Limb (tissue), 2 donors: ENCODE measurements at regions not wholly inside any gene's neighbourhood (a gene's known extent, or its start where the extent isn't known, plus 50 kb on each side); places are given as distances from the start of the nearest gene placed in this dataset.
A peak's percentile ranks its signal among the peaks of the same experiment; 100 is the strongest.

Source experiments
- DNase-seq, 2 donors: peaks; one replicate each; pipeline ENCODE4 v3.0.0-alpha.2; 2016; ENCODE audit errors: extremely low spot score in 2 of 2

DNA sequence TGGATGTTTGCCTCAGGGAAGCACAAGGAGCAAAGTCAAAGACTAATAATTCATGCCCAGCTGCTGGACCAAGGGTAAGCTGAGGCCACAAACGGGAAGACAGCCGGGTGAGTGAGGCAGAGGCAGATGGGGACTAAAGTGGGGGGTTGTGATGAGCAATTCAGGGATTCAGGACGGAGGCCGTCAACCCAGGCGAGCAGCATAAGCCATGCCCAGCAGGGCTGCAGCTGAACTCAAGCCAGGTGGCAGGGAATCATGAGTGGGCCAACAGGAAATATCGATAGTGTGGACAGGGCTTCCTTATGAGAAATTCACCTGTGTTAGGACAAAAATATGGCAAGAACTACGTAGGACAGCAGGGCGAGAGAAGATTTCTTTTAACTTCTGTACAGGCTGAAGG, 246.8 kb downstream of the CDC5L start:
- no peak for DNase-seq

GRCh38 chr6:44635486-44635885, 248.0 kb downstream of the CDC5L start:
- no peak for DNase-seq

DNA sequence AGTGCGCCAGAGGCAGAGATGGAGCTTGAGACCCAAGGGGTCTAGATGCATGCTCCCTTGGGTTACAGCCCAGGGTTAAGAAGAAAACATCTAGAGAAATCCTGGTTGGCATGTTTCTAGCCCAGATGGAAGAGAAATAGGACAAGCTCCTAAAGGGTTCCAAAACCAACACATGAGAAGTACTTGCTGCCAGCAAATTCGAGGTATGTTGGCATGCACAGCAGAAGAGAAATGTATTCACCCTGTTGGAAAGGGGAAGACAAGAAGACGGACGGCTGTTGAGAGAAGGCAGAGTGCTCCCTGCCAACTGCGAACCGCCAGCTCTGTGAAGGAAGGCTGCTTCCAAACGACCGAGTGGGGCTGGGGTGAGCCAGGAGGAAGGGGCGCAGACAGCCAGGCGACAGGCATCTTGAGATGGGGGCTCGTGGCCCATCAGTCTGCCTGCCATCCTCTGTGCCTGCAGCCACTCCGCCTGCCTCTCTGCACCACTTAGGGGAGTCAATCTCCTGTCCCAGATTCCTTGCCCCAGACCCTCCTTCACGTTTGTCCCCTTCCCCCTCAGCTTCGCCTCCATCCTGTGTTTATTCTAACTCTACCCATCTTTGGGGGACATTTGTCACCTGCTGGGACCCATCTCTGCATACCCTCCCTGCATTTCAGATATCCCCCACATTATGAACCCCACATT, 249.2 kb downstream of the CDC5L start:
- peak in 1 of 2 donors; percentile 62 for DNase-seq

GRCh38 chr6:44641344-44642031, 254.0 kb downstream of the CDC5L start:
- no peak for DNase-seq

- DNase-seq, result no peak
Measured at GRCh38 chr6:44642349-44642748, 254.8 kb downstream of the CDC5L start.

GRCh38 chr6:44642870-44643522, 255.5 kb downstream of the CDC5L start:
- DNase-seq, result no peak

DNA sequence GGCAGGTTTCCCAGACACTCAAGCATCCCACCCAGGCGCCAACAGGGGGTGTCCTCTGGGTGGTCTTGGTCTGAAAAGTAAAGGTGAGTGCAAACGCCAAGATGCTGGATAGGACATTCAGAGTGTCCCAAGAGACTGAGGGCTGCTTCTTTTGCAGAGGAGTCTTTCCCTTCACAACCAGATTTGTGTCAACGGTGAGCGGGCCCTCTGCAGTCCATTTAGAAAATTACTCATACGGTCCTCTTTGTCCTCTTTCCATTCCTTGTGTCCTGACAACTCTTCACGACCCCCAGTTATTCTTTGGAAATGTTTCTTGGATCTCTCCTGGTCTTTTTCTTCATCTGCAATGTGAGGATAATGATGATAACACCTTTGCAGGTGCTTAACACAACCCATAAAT, 257.8 kb downstream of the CDC5L start:
- DNase-seq, result no peak

GRCh38 chr6:44646355-44646754, 258.8 kb downstream of the CDC5L start:
- no peak for DNase-seq

GRCh38 chr6:44649365-44650025, 262.0 kb downstream of the CDC5L start:
- no peak for DNase-seq

- no peak for DNase-seq
Measured at GRCh38 chr6:44650495-44650894, 263.0 kb downstream of the CDC5L start.

- DNase-seq, result no peak
Measured at GRCh38 chr6:44650947-44651346, 263.4 kb downstream of the CDC5L start.

DNA sequence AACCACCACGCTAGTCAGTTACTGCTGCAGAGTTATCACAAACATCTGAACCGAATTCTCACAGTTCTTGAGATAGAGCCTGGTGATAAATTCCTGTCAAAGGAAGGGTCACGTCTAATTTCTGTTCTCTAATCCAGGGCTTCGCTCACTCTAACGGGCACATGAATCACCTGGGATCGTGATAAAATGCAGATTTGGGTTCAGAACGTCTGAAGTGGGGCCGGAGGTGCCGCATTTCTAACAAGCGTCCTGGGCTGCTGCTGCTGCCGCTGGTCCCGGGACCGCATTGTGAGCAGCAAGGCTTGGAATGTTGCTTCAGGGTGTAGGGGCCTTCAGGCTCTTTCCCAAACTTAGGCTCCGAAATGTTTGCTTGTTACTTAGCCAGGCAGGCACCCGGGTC, 264.1 kb downstream of the CDC5L start:
- DNase-seq, result no peak

GRCh38 chr6:44652547-44652946, 265.0 kb downstream of the CDC5L start:
- DNase-seq, result no peak

DNA sequence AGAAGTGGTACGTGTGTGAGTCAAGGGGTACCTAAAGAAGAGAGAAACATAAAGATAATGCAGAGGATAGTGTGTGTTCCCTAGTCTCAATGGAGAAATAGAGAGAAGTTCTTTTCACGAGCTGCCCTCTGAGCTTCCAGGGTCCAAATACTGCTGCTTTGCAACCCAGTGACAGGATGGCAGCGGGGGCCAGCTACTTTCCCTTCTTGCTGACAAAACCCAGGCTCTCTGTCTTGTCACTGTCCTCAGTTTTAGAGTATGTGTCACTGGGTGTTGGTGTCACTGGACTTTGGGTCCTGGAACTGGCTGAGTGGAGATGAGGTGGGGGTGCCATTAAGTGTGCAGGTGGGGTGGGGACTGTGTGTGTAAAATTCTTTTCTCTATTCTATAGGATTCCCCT, 265.6 kb downstream of the CDC5L start:
- no peak for DNase-seq

GRCh38 chr6:44653761-44654218, 266.3 kb downstream of the CDC5L start:
- DNase-seq, result no peak

DNA sequence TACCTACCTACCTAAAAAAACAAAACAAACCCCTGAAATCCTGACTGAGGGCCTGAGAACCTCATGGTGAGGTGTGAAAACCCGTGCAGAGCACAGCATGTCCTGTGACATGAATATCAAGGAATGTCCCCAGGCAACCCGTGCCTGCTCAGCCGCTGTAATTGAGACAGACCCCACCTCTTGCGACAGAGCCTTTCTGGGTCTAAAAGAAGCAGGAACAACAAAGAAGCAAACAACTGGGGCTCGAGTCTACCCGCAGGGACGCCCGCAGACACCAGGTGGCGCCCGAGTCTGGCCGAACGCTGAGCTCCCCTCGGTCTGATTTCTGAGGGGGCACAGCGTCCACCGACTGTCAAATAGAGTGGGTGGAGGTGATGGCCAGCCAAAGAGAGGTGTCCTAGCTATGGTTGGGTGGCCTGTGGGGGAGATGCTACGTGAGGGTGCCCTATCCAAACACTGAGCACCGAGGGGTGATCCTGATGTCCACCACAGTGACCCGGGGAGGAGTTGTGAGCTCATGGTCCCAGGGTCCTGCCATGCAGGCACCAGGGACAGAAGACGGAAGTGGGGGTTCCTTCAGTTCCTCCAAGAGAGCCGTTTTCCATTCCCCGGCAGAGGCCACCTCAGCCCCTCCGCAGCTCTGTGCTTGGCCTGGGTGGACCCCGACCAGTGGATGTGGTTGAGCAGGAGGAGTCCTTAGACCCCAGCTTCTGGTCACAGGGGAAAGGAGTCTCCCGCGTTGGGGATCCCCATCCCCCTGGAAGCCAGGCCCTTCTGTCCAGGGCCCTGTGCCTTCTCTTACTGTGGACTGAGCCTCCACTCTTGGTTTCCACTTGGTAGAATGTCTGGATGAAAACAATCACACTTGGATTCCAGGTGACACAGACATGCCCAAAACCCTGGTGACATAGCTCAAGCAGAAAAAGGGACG, 268.2 kb downstream of the CDC5L start:
- peak; percentile 61 to 90 for DNase-seq

GRCh38 chr6:44656691-44657090, 269.2 kb downstream of the CDC5L start:
- DNase-seq, result no peak

GRCh38 chr6:44657206-44657819, 269.8 kb downstream of the CDC5L start:
- peak in 1 of 2 donors; percentile 52 for DNase-seq

DNA sequence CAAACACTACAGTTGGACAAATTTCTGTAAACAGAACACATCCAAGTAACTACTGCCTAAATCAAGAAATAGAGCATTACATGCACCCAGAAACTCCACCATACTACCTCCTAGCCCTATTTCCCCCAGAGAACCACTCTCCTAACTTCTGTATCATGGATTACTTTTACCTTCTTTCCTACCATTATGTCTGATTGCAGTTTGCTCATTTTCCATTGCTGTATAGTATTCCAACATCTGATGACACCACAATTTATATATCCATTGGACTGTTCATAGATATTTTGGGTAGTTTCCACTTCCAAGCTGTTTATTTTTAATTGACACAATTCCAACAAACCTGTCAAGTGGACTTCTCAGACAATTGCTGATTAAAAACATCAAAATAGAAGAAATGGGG, 271.1 kb downstream of the CDC5L start:
- DNase-seq, result no peak

DNA sequence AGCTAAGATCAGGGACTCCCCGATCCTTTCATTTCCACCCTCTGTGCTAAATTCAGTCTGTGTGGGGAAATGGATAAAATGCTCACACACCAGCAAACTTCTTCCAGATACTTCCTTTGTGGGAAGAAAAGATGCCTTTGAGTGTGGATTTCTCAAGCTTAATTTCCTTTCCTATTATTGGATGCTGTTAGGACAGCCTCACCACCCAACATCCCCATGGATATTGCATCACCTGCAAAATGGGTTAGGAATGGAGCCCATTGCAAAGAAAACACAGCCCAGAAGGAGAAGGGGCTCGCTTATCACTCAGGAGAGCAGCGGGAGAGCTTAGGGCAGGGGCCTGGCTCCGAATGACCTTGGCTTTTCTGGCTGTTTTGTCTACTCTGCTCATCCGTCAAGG, 272.2 kb downstream of the CDC5L start:
- DNase-seq, result no peak
